ENCODE measurements at regions not wholly inside any gene's neighbourhood (a gene's known extent, or its start where the extent isn't known, plus 50 kb on each side); places are given as distances from the start of the nearest gene placed in this dataset.

DNA sequence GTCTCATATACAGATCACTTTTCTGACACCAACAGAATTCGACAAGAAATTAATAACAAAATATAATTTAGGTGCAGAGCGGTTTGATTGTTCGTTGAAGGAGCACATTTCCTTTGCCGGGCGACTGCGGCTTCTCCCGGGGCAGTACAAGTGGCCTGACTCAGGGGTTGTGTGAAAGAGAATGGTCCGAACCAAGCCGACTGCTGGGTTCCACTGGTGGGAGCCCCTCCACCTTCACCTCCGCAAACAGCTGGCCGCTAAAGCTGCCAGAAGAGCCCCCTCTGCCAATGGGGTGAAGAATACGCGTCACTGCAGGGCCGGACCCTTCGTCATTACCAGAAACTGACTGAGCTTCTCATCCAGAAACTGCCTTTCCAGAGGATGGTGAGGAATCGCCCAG lies 156.0 kb upstream of the IFNE start:
- no peaks in the 10 kb centered on the region for H3K4me1 Mint-ChIP-seq
- no peak for DNase-seq (ENCODE audit: low spot score in 2 of 2, unreplicated experiment in 2 of 2)
- no peak for TF ChIP-seq CTCF (IDR thresholded peaks at IDR 0.05; ENCODE audit: unreplicated experiment)

GRCh38 chr9:21653091-21653490 lies 149.3 kb upstream of the MTAP start:
- no peak for DNase-seq (ENCODE audit: low spot score in 2 of 2, unreplicated experiment in 2 of 2)
- H3K4me3 Mint-ChIP-seq = no peak overlapping the region
- H3K27ac Mint-ChIP-seq = no peak overlapping the region
- peaks cover 10% of the 10 kb centered on the region for H3K4me1 Mint-ChIP-seq
- peaks cover 9% of the 10 kb centered on the region for H3K36me3 Mint-ChIP-seq
- H3K27me3 Mint-ChIP-seq (ENCODE audit: low read depth) = no peaks in the 10 kb centered on the region
- no peak for TF ChIP-seq CTCF (IDR thresholded peaks at IDR 0.05; ENCODE audit: unreplicated experiment)
- H3K9me3 Mint-ChIP-seq = peaks cover 25% of the 10 kb centered on the region

More for the DNA sequence above, 156.0 kb upstream of the IFNE start:
- peaks cover 5% of the 10 kb centered on the region for H3K36me3 Mint-ChIP-seq
- no peaks in the 10 kb centered on the region for H3K27me3 Mint-ChIP-seq (ENCODE audit: low read depth)
- H3K27ac Mint-ChIP-seq = no peak overlapping the region
- no peak overlapping the region for H3K4me3 Mint-ChIP-seq
- peaks cover 20% of the 10 kb centered on the region for H3K9me3 Mint-ChIP-seq

GRCh38 chr9:21653589-21653988 lies 148.8 kb upstream of the MTAP start:
- DNase-seq (ENCODE audit: low spot score in 2 of 2, unreplicated experiment in 2 of 2) = no peak
- Mint-ChIP-seq H3K27me3 (ENCODE audit: low read depth) (no peaks in the 10 kb centered on the region), H3K9me3 (peaks cover 20% of the 10 kb centered on the region), H3K4me3 (no peak overlapping the region), H3K27ac (no peak overlapping the region), H3K4me1 (peaks cover 10% of the 10 kb centered on the region), H3K36me3 (peaks cover 4% of the 10 kb centered on the region)
- no peak for TF ChIP-seq CTCF (IDR thresholded peaks at IDR 0.05; ENCODE audit: unreplicated experiment)

GRCh38 chr9:21656776-21657674 lies 145.4 kb upstream of the MTAP start:
- no peak overlapping the region for H3K4me3 Mint-ChIP-seq
- H3K9me3 Mint-ChIP-seq = peaks cover 8% of the 10 kb centered on the region
- no peak for DNase-seq (ENCODE audit: low spot score in 2 of 2, unreplicated experiment in 2 of 2)

DNA sequence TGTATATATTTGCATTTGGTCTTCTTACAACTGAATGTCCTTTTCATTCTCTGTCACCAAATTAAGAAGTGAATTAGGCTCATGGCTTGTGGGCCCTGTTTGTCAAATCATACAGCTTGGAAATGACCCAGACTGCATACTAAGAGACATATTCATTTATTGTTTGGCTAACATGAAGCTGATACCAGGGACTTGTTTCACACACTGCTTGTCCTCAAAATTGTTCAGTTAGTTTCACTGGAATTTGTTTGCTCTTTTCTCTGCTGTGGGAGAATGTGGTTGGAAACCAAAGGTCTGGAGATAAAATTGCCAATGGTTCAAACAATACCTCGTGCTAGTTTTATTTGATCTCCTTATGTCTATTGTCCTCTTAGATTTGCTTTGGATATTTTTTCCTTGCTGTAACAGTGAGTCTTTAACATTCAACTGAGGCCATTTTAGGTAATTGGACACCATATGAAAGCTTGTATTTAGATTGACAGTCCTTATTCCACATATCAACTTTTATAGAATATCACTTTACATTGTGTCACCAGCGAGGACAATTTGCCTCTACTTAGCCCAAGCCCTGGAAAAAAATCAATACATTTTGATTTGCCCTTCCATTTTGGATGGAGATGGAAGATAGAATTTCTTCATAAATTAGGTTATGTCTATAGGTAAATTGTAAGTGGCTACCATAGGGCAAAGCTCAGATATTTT lies 144.3 kb upstream of the MTAP start:
- H3K9me3 Mint-ChIP-seq = peaks cover 12% of the 10 kb centered on the region
- no peak for TF ChIP-seq CTCF (IDR thresholded peaks at IDR 0.05; ENCODE audit: unreplicated experiment)
- no peak overlapping the region for H3K4me3 Mint-ChIP-seq
- DNase-seq (ENCODE audit: low spot score in 2 of 2, unreplicated experiment in 2 of 2) = no peak
- no peak overlapping the region for H3K27ac Mint-ChIP-seq
- H3K36me3 Mint-ChIP-seq = no peaks in the 10 kb centered on the region
- no peaks in the 10 kb centered on the region for H3K27me3 Mint-ChIP-seq (ENCODE audit: low read depth)
- H3K4me1 Mint-ChIP-seq = peaks cover 10% of the 10 kb centered on the region

More at GRCh38 chr9:21656776-21657674, 145.4 kb upstream of the MTAP start:
- H3K27me3 Mint-ChIP-seq (ENCODE audit: low read depth) = no peaks in the 10 kb centered on the region
- no peaks in the 10 kb centered on the region for H3K36me3 Mint-ChIP-seq
- TF ChIP-seq CTCF (IDR thresholded peaks at IDR 0.05; ENCODE audit: unreplicated experiment) = no peak
- H3K27ac Mint-ChIP-seq = no peak overlapping the region
- peaks cover 10% of the 10 kb centered on the region for H3K4me1 Mint-ChIP-seq

Data from mesothelial cell of epicardium (in vitro differentiated cells).